ENCODE measurements at regions not wholly inside any gene's neighbourhood (a gene's known extent, or its start where the extent isn't known, plus 50 kb on each side); places are given as distances from the start of the nearest gene placed in this dataset.

DNA sequence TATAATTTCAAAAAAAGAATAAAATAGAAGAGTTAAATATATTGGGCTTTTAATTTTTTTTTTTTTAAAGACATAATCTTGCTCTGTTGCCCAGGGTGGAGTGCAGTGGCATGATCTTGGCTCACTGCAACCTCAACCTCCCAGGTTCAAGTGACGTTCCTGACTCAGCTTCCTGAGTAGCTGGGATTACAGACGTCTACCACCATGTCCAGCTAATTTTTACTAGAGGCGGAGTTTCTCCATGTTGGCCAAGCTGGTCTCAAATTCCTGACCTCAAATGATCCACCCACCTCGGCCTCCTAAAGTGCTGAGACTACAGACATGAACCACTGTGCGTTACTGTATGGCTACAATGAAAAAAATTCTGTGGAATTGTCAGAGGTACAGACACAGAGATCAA is 98.1 kb upstream of the RGPD4 start:
- no peak for DNase-seq (ENCODE audit: low read depth)
- no peak overlapping the region for H3K4me3 ChIP-seq (ENCODE audit: low read depth, low read length)
- TF ChIP-seq, protein P1, sequence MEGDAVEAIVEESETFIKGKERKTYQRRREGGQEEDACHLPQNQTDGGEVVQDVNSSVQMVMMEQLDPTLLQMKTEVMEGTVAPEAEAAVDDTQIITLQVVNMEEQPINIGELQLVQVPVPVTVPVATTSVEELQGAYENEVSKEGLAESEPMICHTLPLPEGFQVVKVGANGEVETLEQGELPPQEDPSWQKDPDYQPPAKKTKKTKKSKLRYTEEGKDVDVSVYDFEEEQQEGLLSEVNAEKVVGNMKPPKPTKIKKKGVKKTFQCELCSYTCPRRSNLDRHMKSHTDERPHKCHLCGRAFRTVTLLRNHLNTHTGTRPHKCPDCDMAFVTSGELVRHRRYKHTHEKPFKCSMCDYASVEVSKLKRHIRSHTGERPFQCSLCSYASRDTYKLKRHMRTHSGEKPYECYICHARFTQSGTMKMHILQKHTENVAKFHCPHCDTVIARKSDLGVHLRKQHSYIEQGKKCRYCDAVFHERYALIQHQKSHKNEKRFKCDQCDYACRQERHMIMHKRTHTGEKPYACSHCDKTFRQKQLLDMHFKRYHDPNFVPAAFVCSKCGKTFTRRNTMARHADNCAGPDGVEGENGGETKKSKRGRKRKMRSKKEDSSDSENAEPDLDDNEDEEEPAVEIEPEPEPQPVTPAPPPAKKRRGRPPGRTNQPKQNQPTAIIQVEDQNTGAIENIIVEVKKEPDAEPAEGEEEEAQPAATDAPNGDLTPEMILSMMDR (IDR thresholded peaks at IDR 0.05; ENCODE audit: low read depth, low read length, missing control alignments) = no peak
- in situ Hi-C loops (cut with HindIII; ENCODE audit: low sequenced_read_pairs) = no loop called here

- TF ChIP-seq, protein P1 (IDR thresholded peaks at IDR 0.05; ENCODE audit: low read depth, low read length, missing control alignments) = no peak
- no peak for DNase-seq (ENCODE audit: low read depth)
- in situ Hi-C loops (cut with HindIII; ENCODE audit: low sequenced_read_pairs) = no loop called here
- no peak overlapping the region for H3K4me3 ChIP-seq (ENCODE audit: low read depth, low read length)
Measured at GRCh38 chr2:107729440-107729839, 97.3 kb upstream of the RGPD4 start.

DNA sequence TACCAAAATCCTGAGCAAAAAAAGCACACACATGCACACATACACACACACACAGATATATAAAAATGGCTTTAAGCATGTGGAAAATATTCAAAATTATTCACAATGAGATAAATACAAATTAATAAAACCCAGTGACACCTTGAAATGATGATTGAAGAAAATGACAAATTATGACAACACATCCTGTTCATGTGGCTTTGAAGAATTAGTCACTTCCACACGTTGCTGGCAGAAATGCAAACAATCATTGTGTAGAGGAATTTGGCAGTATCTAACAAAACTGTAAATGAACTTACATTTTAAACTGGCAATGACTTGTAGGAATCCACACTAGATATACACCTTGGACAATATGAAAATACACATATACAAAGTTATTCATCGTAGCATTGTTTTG is 95.8 kb upstream of the RGPD4 start:
- no peak for DNase-seq (ENCODE audit: low read depth)
- in situ Hi-C loops (cut with HindIII; ENCODE audit: low sequenced_read_pairs) = no loop called here
- H3K4me3 ChIP-seq (ENCODE audit: low read depth, low read length) = no peak overlapping the region
- TF ChIP-seq, protein P1 (IDR thresholded peaks at IDR 0.05; ENCODE audit: low read depth, low read length, missing control alignments) = no peak

DNA sequence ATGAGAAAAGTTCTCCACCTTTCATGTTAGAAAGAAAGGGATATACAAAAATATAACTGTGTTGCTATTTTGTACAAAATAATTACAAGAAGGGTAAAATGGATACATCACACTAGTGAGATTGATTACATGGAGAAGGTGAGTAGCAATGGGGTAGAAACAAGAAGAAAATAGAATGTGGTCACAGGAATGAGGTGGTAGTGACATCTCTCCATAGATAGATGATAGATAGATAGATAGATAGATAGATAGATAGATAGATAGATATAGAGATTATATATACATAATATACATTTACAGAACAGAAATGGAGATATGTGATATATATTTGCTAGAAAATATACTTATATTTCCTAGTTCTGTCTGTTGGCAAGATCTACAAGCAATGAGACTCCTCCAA is 95.3 kb upstream of the RGPD4 start:
- no peak overlapping the region for H3K4me3 ChIP-seq (ENCODE audit: low read depth, low read length)
- in situ Hi-C loops (cut with HindIII; ENCODE audit: low sequenced_read_pairs) = no loop called here
- no peak for DNase-seq (ENCODE audit: low read depth)
- TF ChIP-seq, protein P1 (IDR thresholded peaks at IDR 0.05; ENCODE audit: low read depth, low read length, missing control alignments) = no peak

DNA sequence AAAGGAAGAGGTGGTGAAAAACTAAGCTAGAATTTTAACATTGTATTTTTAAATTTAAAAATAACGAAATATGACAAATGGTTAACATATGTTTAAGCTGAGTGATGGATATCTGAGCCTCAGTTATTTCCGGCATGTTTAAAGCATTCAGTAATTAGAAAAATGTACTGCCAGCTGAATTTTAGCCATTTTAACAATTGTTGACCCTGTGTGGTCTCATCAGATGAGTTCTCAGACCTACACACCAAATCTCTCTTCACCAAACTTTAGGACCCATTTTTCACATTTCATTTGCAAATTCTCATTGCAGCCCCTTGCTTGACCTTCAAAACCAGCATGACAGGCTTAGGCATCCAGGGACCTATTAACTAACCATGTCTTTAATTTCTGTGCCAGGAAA is 91.5 kb upstream of the RGPD4 start:
- DNase-seq (ENCODE audit: low read depth) = no peak
- H3K4me3 ChIP-seq (ENCODE audit: low read depth, low read length) = no peak overlapping the region
- in situ Hi-C loops (cut with HindIII; ENCODE audit: low sequenced_read_pairs) = no loop called here
- TF ChIP-seq, protein P1 (IDR thresholded peaks at IDR 0.05; ENCODE audit: low read depth, low read length, missing control alignments) = no peak

DNA sequence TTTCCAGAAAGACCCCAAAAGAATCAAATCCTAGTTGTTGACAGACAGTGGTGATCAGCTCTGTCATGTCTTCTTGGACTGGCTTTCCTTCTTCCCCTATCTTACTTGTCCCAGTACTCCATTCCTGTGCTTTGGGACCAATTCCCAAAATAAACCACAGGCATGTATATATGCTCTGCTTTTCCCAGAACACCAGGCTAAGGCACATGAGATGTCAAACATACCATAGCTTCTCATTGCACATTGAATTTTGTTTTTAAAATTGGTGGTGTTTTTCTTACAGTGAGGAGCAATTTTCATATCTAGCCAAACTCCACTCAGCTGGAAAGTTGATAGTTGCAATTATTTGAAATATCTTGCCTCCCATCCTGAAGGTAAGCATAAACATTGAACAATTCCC is 88.9 kb upstream of the RGPD4 start:
- H3K4me3 ChIP-seq (ENCODE audit: low read depth, low read length) = no peak overlapping the region
- TF ChIP-seq, protein P1 (IDR thresholded peaks at IDR 0.05; ENCODE audit: low read depth, low read length, missing control alignments) = no peak
- in situ Hi-C loops (cut with HindIII; ENCODE audit: low sequenced_read_pairs) = no loop called here
- no peak for DNase-seq (ENCODE audit: low read depth)

- H3K4me3 ChIP-seq (ENCODE audit: low read depth, low read length) = no peak overlapping the region
- no peak for DNase-seq (ENCODE audit: low read depth)
- TF ChIP-seq, protein P1 (IDR thresholded peaks at IDR 0.05; ENCODE audit: low read depth, low read length, missing control alignments) = no peak
- in situ Hi-C loops (cut with HindIII; ENCODE audit: low sequenced_read_pairs) = no loop called here
Measured at GRCh38 chr2:107738266-107738665, 88.4 kb upstream of the RGPD4 start.

Data from astrocyte of the cerebellum (primary cell).